A549 (cell line): ENCODE measurements at regions not wholly inside any gene's neighbourhood (a gene's known extent, or its start where the extent isn't known, plus 50 kb on each side); places are given as distances from the start of the nearest gene placed in this dataset.

Experiments used
- EP300 ChIP-seq, 2 experiments: fragments of >200 bp; sonication (Bioruptor Twin); formaldehyde crosslinking; IDR thresholded peaks; 2 replicates in 1 of 2; 3 replicates in 1 of 2; pipeline ENCODE4 v1.6.1; 2016 to 2017
- GATA3 ChIP-seq: IDR thresholded peaks from 2 replicates; pipeline ENCODE4 v1.6.1; 2012; ENCODE audit warnings: borderline replicate concordance
- HDAC2 ChIP-seq: fragments of 200-600 bp; sonication (generic); IDR thresholded peaks from 2 replicates; pipeline ENCODE4 v1.6.1; 2016
- MYC ChIP-seq: IDR thresholded peaks from 2 replicates; pipeline ENCODE4 v1.6.1; 2012; ENCODE audit warnings: mild to moderate bottlenecking, inconsistent platforms, low read length, improper control_type of control experiment, borderline replicate concordance
- NR3C1 ChIP-seq: fragments of >200 bp; sonication (Bioruptor Twin); formaldehyde crosslinking; IDR thresholded peaks from 3 replicates; pipeline ENCODE4 v1.6.1; 2017
- PHF8 ChIP-seq: fragments of 200-600 bp; sonication (generic); IDR thresholded peaks from 2 replicates; pipeline ENCODE4 v1.6.1; 2016; ENCODE audit warnings: low read depth, mild to moderate bottlenecking, antibody characterized with exemption, moderate library complexity, borderline replicate concordance
- POLR2AphosphoS2 ChIP-seq: conservative IDR thresholded peaks from 2 replicates; pipeline ENCODE4 v1.6.1; 2012; ENCODE audit warnings: low read length, improper control_type of control experiment, inconsistent platforms
- RAD21 ChIP-seq, 2 experiments: fragments of >200 bp in 1 of 2; sonication (Bioruptor Twin) in 1 of 2; formaldehyde crosslinking in 1 of 2; IDR thresholded peaks in 1 of 2; conservative IDR thresholded peaks in 1 of 2; 2 replicates in 1 of 2; 3 replicates in 1 of 2; pipeline ENCODE4 v1.6.1; 2012 to 2018; ENCODE audit warnings: inconsistent platforms in 1 of 2
- TF ChIP-seq, protein P1 (sequence below): fragments of >200 bp; sonication (Bioruptor Twin); formaldehyde crosslinking; IDR thresholded peaks from 3 replicates; pipeline ENCODE4 v1.5.1; 2016
- TF ChIP-seq, protein P2 (sequence below): fragments of 450-650 bp; IDR thresholded peaks from 2 replicates; pipeline ENCODE4 v1.6.1; 2014; ENCODE audit warnings: antibody characterized with exemption
- TF ChIP-seq, protein P3 (sequence below): fragments of 200-600 bp; sonication (generic); IDR thresholded peaks from 2 replicates; pipeline ENCODE4 v1.6.1; 2016; ENCODE audit warnings: antibody characterized with exemption, mild to moderate bottlenecking, moderate library complexity

DNA sequence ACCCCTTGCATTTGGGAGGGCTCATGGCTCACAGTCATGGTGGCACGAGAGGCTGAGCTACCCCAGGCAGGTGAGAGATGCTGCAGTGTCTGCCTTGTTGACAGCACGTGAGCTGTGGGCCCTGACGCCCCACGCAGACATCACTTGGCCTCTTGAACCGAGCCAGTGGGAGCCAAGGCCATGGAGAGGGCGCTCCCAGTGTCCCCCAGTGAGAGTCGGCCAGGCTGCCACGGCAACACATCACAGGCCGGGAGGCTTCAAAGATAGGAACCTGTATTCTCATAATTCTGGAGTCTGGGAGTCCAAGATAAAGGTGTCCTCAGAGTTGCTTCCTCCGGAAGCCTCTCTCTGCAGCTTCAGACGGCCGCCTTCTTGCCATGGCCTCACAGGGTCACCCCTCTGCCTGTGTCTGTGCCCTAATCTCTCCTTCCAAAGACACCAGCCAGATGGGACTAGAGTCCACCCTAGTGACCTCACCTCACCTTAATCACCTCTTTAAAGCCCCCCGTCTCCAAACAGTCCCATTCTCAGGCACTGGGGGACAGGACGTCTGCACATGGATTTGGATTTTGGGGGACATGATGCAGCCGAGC lies 119.6 kb downstream of the KLF6 start:
- TF ChIP-seq MYC (no peak), GATA3 (no peak), HDAC2 (no peak), PHF8 (no peak), POLR2AphosphoS2 (no peak), RAD21 (conservative IDR thresholded peaks at IDR 0.05 in 1 of 2, IDR thresholded peaks at IDR 0.05 in 1 of 2) (no peak), NR3C1 (no peak), EP300 (IDR thresholded peaks at IDR 0.05) (no peak)
- TF ChIP-seq, protein P1, sequence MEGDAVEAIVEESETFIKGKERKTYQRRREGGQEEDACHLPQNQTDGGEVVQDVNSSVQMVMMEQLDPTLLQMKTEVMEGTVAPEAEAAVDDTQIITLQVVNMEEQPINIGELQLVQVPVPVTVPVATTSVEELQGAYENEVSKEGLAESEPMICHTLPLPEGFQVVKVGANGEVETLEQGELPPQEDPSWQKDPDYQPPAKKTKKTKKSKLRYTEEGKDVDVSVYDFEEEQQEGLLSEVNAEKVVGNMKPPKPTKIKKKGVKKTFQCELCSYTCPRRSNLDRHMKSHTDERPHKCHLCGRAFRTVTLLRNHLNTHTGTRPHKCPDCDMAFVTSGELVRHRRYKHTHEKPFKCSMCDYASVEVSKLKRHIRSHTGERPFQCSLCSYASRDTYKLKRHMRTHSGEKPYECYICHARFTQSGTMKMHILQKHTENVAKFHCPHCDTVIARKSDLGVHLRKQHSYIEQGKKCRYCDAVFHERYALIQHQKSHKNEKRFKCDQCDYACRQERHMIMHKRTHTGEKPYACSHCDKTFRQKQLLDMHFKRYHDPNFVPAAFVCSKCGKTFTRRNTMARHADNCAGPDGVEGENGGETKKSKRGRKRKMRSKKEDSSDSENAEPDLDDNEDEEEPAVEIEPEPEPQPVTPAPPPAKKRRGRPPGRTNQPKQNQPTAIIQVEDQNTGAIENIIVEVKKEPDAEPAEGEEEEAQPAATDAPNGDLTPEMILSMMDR: no peak
- TF ChIP-seq, protein P2, sequence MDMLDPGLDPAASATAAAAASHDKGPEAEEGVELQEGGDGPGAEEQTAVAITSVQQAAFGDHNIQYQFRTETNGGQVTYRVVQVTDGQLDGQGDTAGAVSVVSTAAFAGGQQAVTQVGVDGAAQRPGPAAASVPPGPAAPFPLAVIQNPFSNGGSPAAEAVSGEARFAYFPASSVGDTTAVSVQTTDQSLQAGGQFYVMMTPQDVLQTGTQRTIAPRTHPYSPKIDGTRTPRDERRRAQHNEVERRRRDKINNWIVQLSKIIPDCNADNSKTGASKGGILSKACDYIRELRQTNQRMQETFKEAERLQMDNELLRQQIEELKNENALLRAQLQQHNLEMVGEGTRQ: no peak
- TF ChIP-seq, protein P3, sequence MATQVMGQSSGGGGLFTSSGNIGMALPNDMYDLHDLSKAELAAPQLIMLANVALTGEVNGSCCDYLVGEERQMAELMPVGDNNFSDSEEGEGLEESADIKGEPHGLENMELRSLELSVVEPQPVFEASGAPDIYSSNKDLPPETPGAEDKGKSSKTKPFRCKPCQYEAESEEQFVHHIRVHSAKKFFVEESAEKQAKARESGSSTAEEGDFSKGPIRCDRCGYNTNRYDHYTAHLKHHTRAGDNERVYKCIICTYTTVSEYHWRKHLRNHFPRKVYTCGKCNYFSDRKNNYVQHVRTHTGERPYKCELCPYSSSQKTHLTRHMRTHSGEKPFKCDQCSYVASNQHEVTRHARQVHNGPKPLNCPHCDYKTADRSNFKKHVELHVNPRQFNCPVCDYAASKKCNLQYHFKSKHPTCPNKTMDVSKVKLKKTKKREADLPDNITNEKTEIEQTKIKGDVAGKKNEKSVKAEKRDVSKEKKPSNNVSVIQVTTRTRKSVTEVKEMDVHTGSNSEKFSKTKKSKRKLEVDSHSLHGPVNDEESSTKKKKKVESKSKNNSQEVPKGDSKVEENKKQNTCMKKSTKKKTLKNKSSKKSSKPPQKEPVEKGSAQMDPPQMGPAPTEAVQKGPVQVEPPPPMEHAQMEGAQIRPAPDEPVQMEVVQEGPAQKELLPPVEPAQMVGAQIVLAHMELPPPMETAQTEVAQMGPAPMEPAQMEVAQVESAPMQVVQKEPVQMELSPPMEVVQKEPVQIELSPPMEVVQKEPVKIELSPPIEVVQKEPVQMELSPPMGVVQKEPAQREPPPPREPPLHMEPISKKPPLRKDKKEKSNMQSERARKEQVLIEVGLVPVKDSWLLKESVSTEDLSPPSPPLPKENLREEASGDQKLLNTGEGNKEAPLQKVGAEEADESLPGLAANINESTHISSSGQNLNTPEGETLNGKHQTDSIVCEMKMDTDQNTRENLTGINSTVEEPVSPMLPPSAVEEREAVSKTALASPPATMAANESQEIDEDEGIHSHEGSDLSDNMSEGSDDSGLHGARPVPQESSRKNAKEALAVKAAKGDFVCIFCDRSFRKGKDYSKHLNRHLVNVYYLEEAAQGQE: no peak
